ENCODE measurements at regions not wholly inside any gene's neighbourhood (a gene's known extent, or its start where the extent isn't known, plus 50 kb on each side); places are given as distances from the start of the nearest gene placed in this dataset.

DNA sequence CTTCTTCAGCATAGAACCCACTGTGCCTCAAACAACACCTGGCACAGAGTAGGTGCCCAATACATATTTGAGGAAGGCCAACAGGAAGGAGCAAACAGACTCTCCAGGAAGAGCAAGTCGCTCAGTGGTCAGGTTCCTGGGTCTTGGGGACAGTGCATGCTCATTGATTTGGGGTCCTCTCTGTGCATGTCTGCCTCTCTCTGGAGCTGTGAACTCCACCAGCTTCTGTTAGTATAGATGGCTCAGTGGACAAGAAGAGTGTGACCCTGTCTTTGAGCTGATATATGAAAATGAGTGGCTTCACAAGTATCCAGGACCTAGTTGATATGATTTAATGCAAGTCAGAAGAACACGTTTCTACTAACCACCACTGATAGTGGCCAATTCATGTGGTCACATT lies 98.7 kb downstream of the KCTD15 start:
- no peaks in the 10 kb centered on the region for H3K4me1 ChIP-seq
- peaks cover 38% of the 10 kb centered on the region for H3K27me3 ChIP-seq
- no peak overlapping the region for H3K4me3 ChIP-seq
- ATAC-seq, result no peak
- H3K27ac ChIP-seq, result no peak overlapping the region
- TF ChIP-seq POLR2AphosphoS5 (IDR thresholded peaks at IDR 0.05) (no peak), POLR2A (IDR thresholded peaks at IDR 0.05) (no peak), EP300 (IDR thresholded peaks at IDR 0.05) (no peak)
- TF ChIP-seq, protein P1, sequence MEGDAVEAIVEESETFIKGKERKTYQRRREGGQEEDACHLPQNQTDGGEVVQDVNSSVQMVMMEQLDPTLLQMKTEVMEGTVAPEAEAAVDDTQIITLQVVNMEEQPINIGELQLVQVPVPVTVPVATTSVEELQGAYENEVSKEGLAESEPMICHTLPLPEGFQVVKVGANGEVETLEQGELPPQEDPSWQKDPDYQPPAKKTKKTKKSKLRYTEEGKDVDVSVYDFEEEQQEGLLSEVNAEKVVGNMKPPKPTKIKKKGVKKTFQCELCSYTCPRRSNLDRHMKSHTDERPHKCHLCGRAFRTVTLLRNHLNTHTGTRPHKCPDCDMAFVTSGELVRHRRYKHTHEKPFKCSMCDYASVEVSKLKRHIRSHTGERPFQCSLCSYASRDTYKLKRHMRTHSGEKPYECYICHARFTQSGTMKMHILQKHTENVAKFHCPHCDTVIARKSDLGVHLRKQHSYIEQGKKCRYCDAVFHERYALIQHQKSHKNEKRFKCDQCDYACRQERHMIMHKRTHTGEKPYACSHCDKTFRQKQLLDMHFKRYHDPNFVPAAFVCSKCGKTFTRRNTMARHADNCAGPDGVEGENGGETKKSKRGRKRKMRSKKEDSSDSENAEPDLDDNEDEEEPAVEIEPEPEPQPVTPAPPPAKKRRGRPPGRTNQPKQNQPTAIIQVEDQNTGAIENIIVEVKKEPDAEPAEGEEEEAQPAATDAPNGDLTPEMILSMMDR (IDR thresholded peaks at IDR 0.05), result no peak
- H3K36me3 ChIP-seq, result no peaks in the 10 kb centered on the region
- H3K9me3 ChIP-seq, result peaks cover 0 to 23% (median 0%) of the 10 kb centered on the region in 3 donors
- 56 to 72% methylated on average over 1 to 2 of the region's 2 CpGs for WGBS, 2 donors (ENCODE audit: low coverage in 1 of 2)

DNA sequence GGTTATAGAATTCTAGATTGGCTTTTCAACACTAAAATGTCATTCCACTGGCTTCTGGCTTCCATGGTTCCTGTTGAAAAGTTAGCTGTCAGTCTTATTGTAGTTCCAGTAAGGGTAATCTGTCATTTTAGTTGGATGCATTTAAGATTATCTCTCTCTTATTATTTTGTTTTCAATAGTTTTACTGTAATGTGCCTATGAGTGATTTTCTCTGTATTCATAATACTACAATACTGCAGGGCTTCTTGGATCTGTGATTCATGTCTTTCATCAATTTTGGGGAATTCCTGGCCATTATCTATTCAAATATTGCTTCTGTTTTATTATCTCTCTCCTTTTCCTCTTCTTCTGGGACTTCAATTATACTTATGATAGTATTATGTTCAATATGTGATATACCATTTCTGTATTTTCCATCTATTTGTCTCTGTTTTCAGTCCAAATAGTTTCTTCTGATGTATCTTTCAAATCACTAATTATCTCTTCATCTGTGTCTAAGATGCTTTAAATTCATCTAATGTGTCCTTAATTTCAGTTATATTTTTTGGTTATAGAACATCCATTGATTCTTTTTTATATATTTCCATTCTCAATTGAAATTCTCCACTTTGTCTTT lies 101.5 kb downstream of the KCTD15 start:
- H3K36me3 ChIP-seq, result no peaks in the 10 kb centered on the region
- H3K4me3 ChIP-seq, result no peak overlapping the region
- H3K27me3 ChIP-seq, result peaks cover 39% of the 10 kb centered on the region
- H3K27ac ChIP-seq, result no peak overlapping the region
- ATAC-seq, result no peak
- TF ChIP-seq EP300 (IDR thresholded peaks at IDR 0.05) (no peak), POLR2AphosphoS5 (IDR thresholded peaks at IDR 0.05) (no peak), POLR2A (IDR thresholded peaks at IDR 0.05) (no peak)
- TF ChIP-seq, protein P1 (IDR thresholded peaks at IDR 0.05), result no peak
- H3K4me1 ChIP-seq, result no peaks in the 10 kb centered on the region
- H3K9me3 ChIP-seq, result peaks cover 0 to 23% (median 0%) of the 10 kb centered on the region in 3 donors

DNA sequence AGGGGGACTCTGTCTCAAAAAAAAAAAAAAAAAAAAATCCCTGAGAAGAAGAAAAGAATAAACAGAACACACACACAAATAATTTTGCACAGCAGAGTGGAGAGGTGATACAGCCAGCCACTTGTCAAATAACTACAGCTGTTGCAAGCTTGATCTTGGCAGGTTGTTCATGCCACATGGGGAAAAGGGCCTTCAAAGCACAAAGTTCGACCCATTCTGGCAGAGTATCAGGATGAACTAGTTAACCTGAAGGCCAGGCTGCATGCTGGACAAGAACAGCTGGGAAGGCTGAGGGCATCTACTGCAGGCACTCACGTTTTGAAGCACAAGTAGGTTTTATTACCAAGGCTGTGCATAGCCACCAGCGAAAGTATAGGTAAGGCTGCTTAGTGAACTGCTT lies 104.1 kb downstream of the KCTD15 start:
- no peak overlapping the region for H3K27ac ChIP-seq
- H3K9me3 ChIP-seq, result peaks cover 0 to 23% (median 0%) of the 10 kb centered on the region in 3 donors
- no peak for ATAC-seq
- H3K27me3 ChIP-seq, result peaks cover 50% of the 10 kb centered on the region
- H3K4me3 ChIP-seq, result no peak overlapping the region
- no peaks in the 10 kb centered on the region for H3K36me3 ChIP-seq
- TF ChIP-seq POLR2A (IDR thresholded peaks at IDR 0.05) (no peak), POLR2AphosphoS5 (IDR thresholded peaks at IDR 0.05) (no peak), EP300 (IDR thresholded peaks at IDR 0.05) (no peak)
- TF ChIP-seq, protein P1 (IDR thresholded peaks at IDR 0.05), result no peak
- peaks cover 0 to 11% (median 0%) of the 10 kb centered on the region in 3 donors for H3K4me1 ChIP-seq
- WGBS, 2 donors (ENCODE audit: low coverage in 1 of 2), result 51 to 56% methylated on average over 3 of the region's 3 CpGs

DNA sequence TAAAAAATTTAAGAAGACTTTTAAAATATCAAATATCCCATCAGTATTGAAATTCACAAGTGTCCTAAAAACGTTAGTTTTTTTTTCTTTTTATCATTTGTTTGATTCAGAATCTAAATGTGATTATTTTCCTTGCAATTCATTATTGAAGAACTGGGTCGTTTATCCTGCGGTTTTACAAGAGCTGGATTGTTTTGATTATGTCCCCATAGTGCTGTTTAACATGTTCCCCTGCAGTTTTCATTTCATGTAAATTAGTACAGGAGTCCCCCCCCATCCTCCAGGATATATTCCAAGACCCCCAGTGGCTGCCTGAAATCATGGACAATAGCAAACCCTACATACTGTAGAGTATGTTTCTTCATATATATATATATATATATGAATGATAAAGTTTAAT lies 105.7 kb downstream of the KCTD15 start:
- Histone ChIP-seq H3K27ac (no peak overlapping the region), H3K27me3 (peaks cover 66% of the 10 kb centered on the region), H3K4me3 (no peak overlapping the region), H3K4me1 (peaks cover 0 to 23% (median 5%) of the 10 kb centered on the region in 3 donors), H3K36me3 (no peaks in the 10 kb centered on the region), H3K9me3 (peaks cover 0 to 18% (median 0%) of the 10 kb centered on the region in 3 donors)
- TF ChIP-seq, protein P1 (IDR thresholded peaks at IDR 0.05), result no peak
- no peak for TF ChIP-seq POLR2AphosphoS5 (IDR thresholded peaks at IDR 0.05)
- TF ChIP-seq POLR2A (IDR thresholded peaks at IDR 0.05), result no peak
- no peak for TF ChIP-seq EP300 (IDR thresholded peaks at IDR 0.05)
- no peak for ATAC-seq
- WGBS, 2 donors (ENCODE audit: low coverage in 1 of 2), result 33 to 38% methylated on average over 3 of the region's 3 CpGs

DNA sequence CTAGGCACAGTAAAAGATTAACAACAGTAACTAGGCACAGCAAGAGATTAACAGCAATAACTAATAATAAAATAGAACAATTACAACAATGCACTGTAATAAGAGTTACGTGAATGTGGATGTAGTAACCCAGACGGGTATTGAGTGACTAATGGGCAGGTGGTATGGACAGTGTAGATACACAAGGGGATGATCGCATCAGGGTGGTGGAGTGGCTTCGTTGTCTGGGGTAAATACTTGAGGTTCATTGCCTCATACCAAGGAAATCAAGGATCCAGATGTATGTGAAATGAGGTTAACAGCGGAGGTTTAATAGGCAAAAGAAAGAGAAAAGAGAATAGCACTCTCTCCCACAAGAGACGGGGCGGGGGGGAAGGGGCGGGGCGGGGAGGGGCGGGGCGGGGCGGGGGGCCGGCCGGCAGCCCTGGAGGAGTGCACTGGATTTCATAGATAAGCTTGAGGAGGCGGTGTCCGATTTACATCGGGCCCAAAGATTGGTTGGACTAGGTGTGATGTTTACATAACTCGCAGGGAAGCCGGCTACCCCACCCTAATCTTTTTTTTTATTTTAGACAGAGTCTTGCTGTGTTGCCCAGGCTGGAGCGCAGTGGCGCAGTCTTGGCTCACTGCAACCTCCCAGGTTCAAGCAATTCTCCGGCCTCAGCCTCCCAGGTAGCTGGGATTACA lies 106.3 kb downstream of the KCTD15 start:
- Histone ChIP-seq H3K27ac (no peak overlapping the region), H3K36me3 (no peaks in the 10 kb centered on the region), H3K4me3 (no peak overlapping the region), H3K27me3 (peaks cover 71% of the 10 kb centered on the region), H3K4me1 (peaks cover 0 to 23% (median 5%) of the 10 kb centered on the region in 3 donors), H3K9me3 (peaks cover 0 to 13% (median 0%) of the 10 kb centered on the region in 3 donors)
- no peak for ATAC-seq
- TF ChIP-seq POLR2AphosphoS5 (IDR thresholded peaks at IDR 0.05) (no peak), POLR2A (IDR thresholded peaks at IDR 0.05) (no peak), EP300 (IDR thresholded peaks at IDR 0.05) (no peak)
- TF ChIP-seq, protein P1 (IDR thresholded peaks at IDR 0.05), result no peak
- WGBS, 2 donors (ENCODE audit: low coverage in 1 of 2), result 83 to 89% methylated on average over 5 of the region's 22 CpGs

Data from gastroesophageal sphincter (tissue), 4 donors.